ENCODE measurements at regions not wholly inside any gene's neighbourhood (a gene's known extent, or its start where the extent isn't known, plus 50 kb on each side); places are given as distances from the start of the nearest gene placed in this dataset.
"Not testable (repeated sequence)": the region's sequence is repeated elsewhere in the genome, so short reads cannot be mapped to it uniquely, and the experiment has no call there.

DNA sequence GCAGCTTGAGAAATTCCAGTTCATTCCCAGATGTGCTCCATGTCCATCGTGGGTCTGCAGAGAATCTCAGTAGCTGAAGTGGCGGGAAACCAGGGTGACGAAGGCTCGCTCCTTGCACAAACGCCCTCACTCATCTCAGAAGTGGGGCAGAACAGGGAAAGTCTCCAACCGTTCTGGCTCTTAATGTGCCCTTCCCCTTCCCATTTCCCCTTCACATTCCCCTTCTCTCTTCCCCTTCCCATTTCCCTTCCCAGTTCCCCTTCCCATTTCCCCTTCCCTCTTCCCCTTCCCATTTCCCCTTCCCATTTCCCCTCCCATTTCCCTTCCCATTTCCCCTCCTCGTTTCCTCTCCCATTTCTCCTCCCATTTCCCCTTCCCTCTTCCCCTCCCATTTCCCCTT lies 108.5 kb downstream of the OLFM1 start:
- TF ChIP-seq, protein P1, sequence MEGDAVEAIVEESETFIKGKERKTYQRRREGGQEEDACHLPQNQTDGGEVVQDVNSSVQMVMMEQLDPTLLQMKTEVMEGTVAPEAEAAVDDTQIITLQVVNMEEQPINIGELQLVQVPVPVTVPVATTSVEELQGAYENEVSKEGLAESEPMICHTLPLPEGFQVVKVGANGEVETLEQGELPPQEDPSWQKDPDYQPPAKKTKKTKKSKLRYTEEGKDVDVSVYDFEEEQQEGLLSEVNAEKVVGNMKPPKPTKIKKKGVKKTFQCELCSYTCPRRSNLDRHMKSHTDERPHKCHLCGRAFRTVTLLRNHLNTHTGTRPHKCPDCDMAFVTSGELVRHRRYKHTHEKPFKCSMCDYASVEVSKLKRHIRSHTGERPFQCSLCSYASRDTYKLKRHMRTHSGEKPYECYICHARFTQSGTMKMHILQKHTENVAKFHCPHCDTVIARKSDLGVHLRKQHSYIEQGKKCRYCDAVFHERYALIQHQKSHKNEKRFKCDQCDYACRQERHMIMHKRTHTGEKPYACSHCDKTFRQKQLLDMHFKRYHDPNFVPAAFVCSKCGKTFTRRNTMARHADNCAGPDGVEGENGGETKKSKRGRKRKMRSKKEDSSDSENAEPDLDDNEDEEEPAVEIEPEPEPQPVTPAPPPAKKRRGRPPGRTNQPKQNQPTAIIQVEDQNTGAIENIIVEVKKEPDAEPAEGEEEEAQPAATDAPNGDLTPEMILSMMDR (IDR thresholded peaks at IDR 0.05) = not testable (repeated sequence)
- not testable (repeated sequence) for TF ChIP-seq EZH2 (IDR thresholded peaks at IDR 0.05; ENCODE audit: borderline replicate concordance, insufficient read depth, low read depth, low read length, poor library complexity, severe bottlenecking)
